A673 (cell line): ENCODE measurements at regions not wholly inside any gene's neighbourhood (a gene's known extent, or its start where the extent isn't known, plus 50 kb on each side); places are given as distances from the start of the nearest gene placed in this dataset.

ENCODE experiments used
- EZH2 ChIP-seq: fragments of 200-600 bp; sonication (generic); IDR thresholded peaks from 2 replicates; pipeline ENCODE4 v1.6.1; 2017; ENCODE audit warnings: borderline replicate concordance, low read depth, mild to moderate bottlenecking, mixed read lengths, antibody characterized with exemption, low read length; ENCODE audit not compliant: poor library complexity, severe bottlenecking
- TF ChIP-seq, protein P1 (sequence below): fragments of 300-800, 200-600 bp; sonication (generic); conservative IDR thresholded peaks from 2 replicates; pipeline ENCODE4 v1.5.1; 2017; ENCODE audit warnings: low read depth, mild to moderate bottlenecking, antibody characterized with exemption, low read length, moderate library complexity, mixed read lengths

- TF ChIP-seq, protein P1, sequence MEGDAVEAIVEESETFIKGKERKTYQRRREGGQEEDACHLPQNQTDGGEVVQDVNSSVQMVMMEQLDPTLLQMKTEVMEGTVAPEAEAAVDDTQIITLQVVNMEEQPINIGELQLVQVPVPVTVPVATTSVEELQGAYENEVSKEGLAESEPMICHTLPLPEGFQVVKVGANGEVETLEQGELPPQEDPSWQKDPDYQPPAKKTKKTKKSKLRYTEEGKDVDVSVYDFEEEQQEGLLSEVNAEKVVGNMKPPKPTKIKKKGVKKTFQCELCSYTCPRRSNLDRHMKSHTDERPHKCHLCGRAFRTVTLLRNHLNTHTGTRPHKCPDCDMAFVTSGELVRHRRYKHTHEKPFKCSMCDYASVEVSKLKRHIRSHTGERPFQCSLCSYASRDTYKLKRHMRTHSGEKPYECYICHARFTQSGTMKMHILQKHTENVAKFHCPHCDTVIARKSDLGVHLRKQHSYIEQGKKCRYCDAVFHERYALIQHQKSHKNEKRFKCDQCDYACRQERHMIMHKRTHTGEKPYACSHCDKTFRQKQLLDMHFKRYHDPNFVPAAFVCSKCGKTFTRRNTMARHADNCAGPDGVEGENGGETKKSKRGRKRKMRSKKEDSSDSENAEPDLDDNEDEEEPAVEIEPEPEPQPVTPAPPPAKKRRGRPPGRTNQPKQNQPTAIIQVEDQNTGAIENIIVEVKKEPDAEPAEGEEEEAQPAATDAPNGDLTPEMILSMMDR: no peak
- TF ChIP-seq EZH2: no peak
Measured at GRCh38 chr1:221251580-221251979, 372.3 kb downstream of the HLX start.
